ENCODE measurements at regions not wholly inside any gene's neighbourhood (a gene's known extent, or its start where the extent isn't known, plus 50 kb on each side); places are given as distances from the start of the nearest gene placed in this dataset.

- H3K9me3 ChIP-seq (replicated peaks): peaks cover 22% of the 10 kb centered on the region
- H3K4me3 ChIP-seq: no peak overlapping the region
- no peak for TF ChIP-seq CTCF (IDR thresholded peaks at IDR 0.05; ENCODE audit: borderline replicate concordance)
- no peak for DNase-seq
- intact Hi-C loops (cut with micrococcal nuclease): no loop called here
- no peak overlapping the region for H3K27ac ChIP-seq (replicated peaks)
- peaks cover 4% of the 10 kb centered on the region for H3K27me3 ChIP-seq (ENCODE audit: low read depth)
- H3K4me1 ChIP-seq: no peaks in the 10 kb centered on the region
- no peaks in the 10 kb centered on the region for H3K36me3 ChIP-seq
These were observed 62.0 kb upstream of the SEPTIN5 start for GRCh38 chr22:19652316-19652715.

- intact Hi-C loops (cut with micrococcal nuclease): no loop called here
- H3K27me3 ChIP-seq (ENCODE audit: low read depth): peaks cover 4% of the 10 kb centered on the region
- H3K36me3 ChIP-seq: no peaks in the 10 kb centered on the region
- DNase-seq: no peak
- H3K27ac ChIP-seq (replicated peaks): no peak overlapping the region
- no peaks in the 10 kb centered on the region for H3K4me1 ChIP-seq
- no peak for TF ChIP-seq CTCF (IDR thresholded peaks at IDR 0.05; ENCODE audit: borderline replicate concordance)
- H3K4me3 ChIP-seq: no peak overlapping the region
- H3K9me3 ChIP-seq (replicated peaks): peaks cover under 1% of the 10 kb centered on the region
These were observed 59.8 kb upstream of the SEPTIN5 start for GRCh38 chr22:19654338-19654987.

- intact Hi-C loops (cut with micrococcal nuclease): no loop called here
- H3K9me3 ChIP-seq (replicated peaks): no peaks in the 10 kb centered on the region
- H3K27me3 ChIP-seq (ENCODE audit: low read depth): peaks cover 4% of the 10 kb centered on the region
- H3K36me3 ChIP-seq: no peaks in the 10 kb centered on the region
- H3K27ac ChIP-seq (replicated peaks): no peak overlapping the region
- H3K4me1 ChIP-seq: no peaks in the 10 kb centered on the region
- no peak for DNase-seq
- no peak for TF ChIP-seq CTCF (IDR thresholded peaks at IDR 0.05; ENCODE audit: borderline replicate concordance)
- H3K4me3 ChIP-seq: no peak overlapping the region
These were observed 58.9 kb upstream of the SEPTIN5 start for GRCh38 chr22:19655399-19655798.

- no peak for DNase-seq
- no peak overlapping the region for H3K27ac ChIP-seq (replicated peaks)
- no peak overlapping the region for H3K4me3 ChIP-seq
- intact Hi-C loops (cut with micrococcal nuclease): no loop called here
- H3K4me1 ChIP-seq: no peaks in the 10 kb centered on the region
- no peaks in the 10 kb centered on the region for H3K9me3 ChIP-seq (replicated peaks)
- H3K27me3 ChIP-seq (ENCODE audit: low read depth): no peaks in the 10 kb centered on the region
- no peak for TF ChIP-seq CTCF (IDR thresholded peaks at IDR 0.05; ENCODE audit: borderline replicate concordance)
- no peaks in the 10 kb centered on the region for H3K36me3 ChIP-seq
These were observed 57.6 kb upstream of the SEPTIN5 start for GRCh38 chr22:19656541-19657251.

- intact Hi-C loops (cut with micrococcal nuclease): no loop called here
- no peak for DNase-seq
- H3K27me3 ChIP-seq (ENCODE audit: low read depth): no peaks in the 10 kb centered on the region
These were observed 56.8 kb upstream of the SEPTIN5 start for GRCh38 chr22:19657252-19658056.

More at GRCh38 chr22:19657252-19658056, 56.8 kb upstream of the SEPTIN5 start:
- Histone ChIP-seq H3K4me1 (no peaks in the 10 kb centered on the region), H3K4me3 (no peak overlapping the region), H3K27ac (replicated peaks) (no peak overlapping the region), H3K9me3 (replicated peaks) (no peaks in the 10 kb centered on the region), H3K36me3 (no peaks in the 10 kb centered on the region)
- no peak for TF ChIP-seq CTCF (IDR thresholded peaks at IDR 0.05; ENCODE audit: borderline replicate concordance)
